Right lobe of liver (tissue), 4 donors: ENCODE measurements at regions not wholly inside any gene's neighbourhood (a gene's known extent, or its start where the extent isn't known, plus 50 kb on each side); places are given as distances from the start of the nearest gene placed in this dataset.

ENCODE experiments used
- CTCF ChIP-seq, 4 donors: fragments of 200-600 bp in 3 of 4; fragments of 450-650 bp in 1 of 4; IDR thresholded peaks; one replicate each; pipeline versions ENCODE4 v1.5.1 to v1.8.0; 2016 to 2022; ENCODE audit warnings: antibody characterized with exemption in 4 of 4, mild to moderate bottlenecking in 2 of 4
- POLR2A ChIP-seq: fragments of 450-650 bp; IDR thresholded peaks from one replicate; pipeline ENCODE4 v1.6.1; 2017; ENCODE audit warnings: antibody characterized with exemption, mild to moderate bottlenecking
- donor health status: DM: no; HTN: no; CAD: no.
- donor health status: DM: no; HTN: no; CAD: no.
- donor health status: DM: no; HTN: yes; CAD: no.

GRCh38 chr14:25436906-25437305, 387.0 kb upstream of the STXBP6 start:
- TF ChIP-seq CTCF (IDR thresholded peaks at IDR 0.05) (no peak), POLR2A (no peak)
